Amniotic stem cell (primary cell): ENCODE measurements at regions not wholly inside any gene's neighbourhood (a gene's known extent, or its start where the extent isn't known, plus 50 kb on each side); places are given as distances from the start of the nearest gene placed in this dataset.

Source experiments
- DNase-seq: peaks from one replicate; lab custom pipeline; 2025; lab: John Stamatoyannopoulos, UW

DNA sequence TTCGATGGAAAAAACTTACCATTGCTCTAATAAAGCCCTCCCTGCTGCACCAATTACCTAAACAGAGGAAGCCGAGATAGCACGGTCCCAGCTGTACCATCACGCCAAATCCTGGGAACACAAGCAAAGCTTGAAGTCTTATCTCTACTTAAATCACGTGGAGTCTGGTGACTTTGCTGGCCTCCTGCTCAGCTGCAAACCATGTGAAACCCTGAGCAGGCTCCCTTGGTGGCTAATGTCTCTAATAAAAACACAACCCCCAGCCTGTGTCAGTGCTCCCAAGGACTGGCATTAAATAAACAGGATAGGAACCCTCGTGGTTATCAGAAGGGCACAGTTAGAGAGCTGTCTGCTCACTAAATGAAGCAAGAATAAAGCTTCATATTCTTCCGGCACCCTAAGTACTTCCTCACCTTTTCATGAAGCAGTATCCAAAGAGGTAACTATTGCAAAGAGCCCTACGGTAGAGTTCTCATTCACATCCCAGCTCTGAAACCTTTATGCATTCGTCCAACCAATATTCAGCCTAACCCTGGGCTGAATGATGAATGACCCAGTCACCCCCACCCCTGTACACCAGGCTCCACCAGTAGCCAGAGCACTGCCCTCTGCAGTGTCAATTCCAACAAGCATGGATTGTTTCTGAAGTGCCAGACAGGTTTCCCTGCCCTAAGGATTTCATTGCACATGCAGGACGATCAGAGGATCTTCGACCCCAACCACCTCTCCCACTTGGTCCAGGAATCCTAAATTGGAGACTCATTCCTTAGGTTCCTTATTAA lies 452.7 kb upstream of the TMPO start:
- DNase-seq: no peak

DNA sequence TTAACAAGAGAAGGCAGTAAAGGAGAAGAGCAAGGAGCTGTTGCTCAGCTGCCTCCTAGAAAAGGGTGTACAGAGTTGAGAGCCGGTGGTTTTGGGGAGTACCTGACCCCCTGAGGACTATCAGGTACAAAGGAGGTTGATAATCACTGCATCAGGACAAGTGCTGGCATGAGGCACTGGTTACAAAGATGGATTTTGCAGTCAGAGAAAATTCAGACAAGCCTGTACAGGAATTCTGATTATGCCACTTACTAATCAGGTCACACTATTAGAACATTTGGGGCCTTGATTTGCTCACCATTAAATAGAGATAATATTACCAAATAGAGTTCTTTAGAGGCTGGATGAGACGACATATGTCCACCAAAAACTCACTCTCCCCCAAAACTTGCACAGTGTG lies 450.9 kb upstream of the TMPO start:
- no peak for DNase-seq

DNA sequence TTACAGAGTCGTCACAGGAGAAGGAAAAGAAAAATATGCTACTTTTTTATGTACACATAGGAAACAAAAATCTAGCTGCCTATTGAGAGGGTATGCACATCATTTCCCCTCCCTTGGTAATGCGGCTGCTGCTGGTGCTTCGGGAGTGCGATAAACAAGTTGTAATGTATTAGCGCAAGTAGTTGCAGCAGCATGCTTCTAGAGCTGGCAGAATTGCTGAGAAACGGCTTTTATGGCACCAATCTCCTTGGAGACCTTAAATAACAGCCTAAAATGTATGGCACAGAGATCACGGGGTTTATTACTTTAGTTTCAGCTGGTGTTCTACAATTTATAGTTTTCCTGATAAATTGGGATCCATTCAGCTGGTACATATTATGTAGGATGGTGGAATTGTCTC lies 447.6 kb upstream of the TMPO start:
- no peak for DNase-seq

DNA sequence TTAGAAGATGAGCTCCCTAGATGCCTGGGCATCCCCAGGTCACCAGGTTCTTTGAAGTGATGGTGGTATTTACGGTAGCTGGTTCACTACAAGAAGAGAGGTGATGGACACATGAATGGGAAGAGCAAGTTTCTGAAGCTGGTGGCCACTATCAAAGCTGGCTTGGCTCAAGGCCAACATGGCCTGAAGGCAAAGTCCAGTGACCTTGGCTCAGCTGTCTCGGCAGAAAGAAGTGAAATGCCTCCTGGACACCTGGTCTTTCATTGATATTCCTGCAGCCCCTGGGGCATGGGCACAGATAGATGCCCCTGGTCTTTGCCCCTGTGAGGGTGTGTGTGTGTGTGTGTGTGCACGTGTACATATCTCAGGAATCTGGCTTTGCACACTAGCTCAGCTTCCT lies 441.8 kb upstream of the TMPO start:
- DNase-seq: no peak

DNA sequence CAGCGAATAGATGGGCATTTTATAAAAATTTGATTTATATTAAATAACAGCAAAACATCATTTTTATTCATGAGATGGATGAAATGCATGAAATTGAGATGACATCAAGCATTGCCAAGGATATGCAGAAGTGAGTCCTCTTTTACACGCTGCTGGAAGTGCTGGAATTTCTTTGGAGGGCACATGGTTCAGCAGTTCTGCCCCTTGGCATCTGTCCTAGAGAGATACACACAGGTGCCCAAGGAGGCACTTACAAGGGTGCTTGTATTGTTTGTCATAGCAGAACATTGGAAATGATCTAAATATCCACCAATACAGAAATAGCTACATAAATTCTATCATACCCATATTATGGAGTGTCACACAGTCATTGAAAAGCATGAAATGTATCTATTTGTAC lies 441.1 kb upstream of the TMPO start:
- DNase-seq: no peak

DNA sequence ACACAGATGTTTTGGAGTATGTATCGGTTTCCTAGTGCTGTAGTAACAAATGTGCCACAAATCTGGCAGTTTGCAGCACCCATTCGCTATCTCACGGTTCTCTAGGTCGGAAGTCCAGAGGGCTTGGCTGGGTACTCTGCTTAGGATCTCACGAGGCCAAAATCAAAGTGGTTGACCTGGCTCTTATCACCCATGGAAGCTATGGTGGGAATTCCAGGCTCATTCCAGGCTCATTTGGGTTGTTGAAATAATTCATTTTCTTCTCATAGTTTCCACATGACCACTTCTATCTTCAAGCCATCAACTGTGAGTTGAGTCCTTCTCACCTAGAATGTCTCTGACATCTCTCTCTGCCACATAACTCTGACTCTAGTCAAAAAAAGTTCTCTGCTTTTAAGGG lies 431.0 kb upstream of the TMPO start:
- DNase-seq: no peak

DNA sequence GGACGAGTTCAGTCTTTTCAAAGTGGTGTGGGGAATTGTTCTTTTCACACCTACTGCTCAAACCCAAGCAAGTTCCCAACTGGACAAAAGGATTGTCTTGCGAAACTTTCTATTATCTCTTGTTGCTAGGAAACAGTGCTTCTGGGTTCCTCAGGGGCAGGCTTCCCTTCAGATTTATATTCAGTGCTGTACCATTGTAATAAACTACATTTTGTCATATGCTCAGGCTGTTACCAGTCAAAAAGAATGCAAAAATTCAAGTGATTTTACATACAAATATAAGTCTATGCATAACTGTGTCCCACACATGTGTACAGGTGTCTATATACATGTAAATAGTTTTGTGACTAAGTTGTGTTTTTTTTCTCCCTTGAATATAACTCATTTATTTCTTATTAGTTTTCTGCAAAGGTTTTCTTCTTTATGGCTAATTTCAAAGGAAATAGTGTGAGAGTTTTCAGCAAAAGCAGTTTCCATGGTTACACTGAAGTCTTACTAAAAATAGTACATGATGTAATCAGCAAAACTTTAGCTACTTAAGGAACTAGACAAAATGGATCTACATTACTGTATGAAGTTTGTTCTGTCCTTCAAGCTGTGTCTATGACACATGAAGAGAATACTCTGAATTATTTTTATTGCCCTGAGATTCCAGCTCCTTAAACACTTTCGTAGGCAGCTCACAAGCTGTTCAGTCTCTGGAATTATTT lies 430.2 kb upstream of the TMPO start:
- DNase-seq: no peak

DNA sequence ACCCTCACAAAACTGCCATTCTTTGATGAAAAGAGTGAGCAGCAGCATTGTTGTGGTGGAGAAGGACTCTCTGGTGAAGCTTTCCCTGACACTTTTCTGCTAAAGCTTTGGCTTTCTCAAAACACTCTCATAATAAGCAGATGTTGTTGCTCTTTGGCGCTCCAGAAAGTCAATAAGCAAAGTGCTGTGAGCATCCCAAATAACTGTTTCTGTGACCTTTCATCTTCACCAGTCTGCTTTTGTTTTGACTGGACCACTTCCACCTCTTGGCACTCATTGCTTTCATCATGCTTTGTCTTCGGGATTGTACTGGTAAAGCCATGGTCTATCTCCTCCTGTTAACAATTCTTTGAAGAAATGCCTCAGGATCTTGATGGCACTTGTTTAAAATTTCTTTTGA lies 424.7 kb upstream of the TMPO start:
- DNase-seq: no peak

DNA sequence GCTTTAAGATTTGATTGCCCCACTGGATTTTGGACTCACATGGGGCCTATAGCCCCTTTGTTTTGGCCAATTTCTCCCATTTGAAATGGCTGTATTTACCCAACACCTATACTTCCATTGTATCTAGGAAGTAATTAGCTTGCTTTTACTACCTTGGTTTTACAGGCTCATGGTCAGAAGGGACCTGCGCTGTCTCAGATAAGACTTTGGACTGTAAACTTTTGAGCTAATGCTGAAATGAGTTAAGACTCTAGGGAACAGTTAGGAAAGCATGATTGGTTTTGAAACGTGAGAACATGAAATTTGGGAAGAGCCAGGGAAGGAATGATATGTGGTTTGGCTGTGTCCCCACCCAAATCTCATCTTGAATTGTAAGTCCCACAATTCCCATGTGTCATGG lies 419.0 kb upstream of the TMPO start:
- DNase-seq: no peak

DNA sequence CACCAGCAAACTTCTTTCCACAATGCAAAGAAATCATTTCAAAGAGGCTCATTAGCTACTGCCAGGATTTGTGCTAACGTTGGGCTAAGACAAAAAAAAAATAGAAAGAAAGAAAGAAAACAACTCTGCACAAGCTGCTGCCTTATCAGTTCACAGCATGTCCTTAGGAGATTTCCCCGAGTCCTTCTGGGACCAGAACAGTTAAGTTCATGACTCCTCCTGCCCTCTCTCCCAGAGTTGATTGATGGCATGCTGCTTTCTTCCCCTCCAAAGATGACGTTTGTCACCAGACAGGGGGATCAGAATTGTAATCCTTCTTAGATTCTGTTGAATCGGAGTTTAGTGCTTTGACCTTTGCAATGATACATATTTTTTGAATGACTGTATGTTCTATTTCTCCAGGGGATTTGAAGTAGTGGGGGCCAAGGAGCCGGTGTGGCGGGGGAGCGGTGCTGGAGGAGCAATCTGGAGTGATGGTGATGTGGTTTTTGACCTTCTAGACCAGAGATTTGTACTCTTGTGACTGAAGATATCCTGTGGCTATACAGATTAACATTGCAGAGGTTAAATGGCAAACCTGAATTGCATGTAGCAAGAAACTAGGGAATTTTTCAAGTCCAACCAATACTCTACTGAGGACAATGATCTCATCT lies 409.2 kb upstream of the TMPO start:
- no peak for DNase-seq

DNA sequence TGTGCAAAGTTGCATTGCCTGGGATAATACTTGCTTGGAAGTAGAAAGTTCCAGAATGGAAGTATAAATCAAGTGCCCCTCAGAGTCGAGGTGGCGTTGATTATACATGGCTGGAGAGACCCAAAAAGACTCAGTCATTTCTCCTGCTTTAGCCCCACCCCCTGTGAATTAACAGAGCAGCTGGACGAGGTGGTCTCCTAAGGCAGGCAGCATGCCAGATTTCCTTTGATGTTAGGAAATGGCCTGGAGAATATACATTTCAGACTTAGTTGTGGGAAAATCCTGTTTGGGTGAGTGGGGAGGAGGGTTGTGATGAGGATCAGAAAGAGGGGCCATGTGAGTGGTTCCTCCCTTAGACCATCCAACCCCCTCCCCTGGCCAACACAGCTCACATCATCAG lies 406.1 kb upstream of the TMPO start:
- no peak for DNase-seq

DNA sequence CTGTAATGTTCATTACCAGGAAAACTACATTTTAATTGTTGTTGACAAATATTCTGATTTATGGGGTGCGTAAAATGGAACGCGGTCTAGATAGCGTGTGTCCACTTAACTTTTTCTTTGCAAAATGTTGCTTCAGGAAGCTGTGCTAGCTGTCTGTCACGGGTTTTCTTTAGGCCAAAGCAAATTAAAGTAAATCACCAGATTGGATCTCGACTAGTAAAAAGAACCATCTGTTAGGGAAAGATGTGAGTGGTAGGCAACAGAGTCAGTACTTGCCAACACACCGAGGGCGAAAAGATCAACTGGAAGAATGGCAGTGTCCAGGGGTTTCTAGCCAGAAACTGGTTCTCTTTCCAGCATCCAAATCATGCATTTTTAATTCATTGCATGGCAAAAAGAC lies 404.9 kb upstream of the TMPO start:
- no peak for DNase-seq

DNA sequence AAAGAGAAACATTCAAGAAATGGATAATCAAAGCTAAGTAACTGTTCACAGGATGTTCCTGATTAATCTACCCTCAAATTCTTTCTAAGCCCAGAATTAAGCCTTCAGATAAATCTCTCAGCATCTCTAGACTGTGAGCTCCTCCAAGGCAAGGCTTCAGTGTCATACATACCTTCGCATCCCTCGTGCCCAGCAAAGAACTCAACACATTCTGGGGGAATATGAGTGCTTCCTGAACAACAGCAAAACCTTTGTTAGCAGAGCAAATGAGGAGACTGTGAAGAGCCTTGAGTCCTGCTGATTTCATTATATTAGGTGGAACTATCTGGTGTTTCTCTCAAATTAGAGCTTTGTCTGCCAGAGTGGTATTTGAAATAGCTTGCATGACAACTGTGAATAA lies 401.8 kb upstream of the TMPO start:
- no peak for DNase-seq

DNA sequence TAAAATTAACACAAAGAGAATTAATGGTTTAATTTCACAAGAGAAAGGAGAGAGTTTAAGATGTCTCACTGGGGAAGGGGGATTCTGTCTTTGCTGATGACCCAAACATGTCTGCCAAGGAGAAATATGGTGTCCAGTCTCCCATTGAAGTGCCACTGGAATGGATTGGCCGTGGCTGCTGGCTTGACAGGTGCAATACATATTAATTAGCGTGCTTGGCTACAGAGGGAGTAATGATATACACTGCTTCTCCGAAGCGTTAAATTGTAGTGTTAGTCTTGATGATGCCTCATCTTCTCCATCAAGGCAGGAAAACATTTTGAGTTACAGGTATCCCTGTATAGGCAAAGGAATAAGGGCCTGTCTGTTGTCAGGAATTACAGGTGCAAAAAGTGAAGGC lies 393.4 kb upstream of the TMPO start:
- no peak for DNase-seq

DNA sequence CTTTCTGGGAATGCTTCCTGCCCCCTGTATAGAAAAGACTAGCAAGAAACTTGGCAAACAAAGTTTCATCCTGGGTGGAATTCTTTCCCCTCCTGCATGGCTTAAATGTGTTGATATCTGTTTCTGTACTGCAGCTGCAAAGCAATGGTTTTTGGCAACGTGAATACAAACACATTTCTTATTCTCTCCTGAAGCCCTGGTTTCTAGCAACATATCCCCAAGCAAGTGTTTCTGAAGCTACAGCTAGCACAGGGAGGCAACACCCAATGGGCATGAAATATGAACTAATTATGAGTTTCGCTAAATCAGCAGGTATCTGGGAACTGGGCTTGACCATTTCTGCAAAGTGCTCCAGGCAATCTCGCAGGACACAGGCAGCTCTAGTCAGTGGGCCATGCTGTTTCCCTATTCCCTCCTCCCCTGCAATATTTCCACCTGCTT lies 392.3 kb upstream of the TMPO start:
- no peak for DNase-seq

DNA sequence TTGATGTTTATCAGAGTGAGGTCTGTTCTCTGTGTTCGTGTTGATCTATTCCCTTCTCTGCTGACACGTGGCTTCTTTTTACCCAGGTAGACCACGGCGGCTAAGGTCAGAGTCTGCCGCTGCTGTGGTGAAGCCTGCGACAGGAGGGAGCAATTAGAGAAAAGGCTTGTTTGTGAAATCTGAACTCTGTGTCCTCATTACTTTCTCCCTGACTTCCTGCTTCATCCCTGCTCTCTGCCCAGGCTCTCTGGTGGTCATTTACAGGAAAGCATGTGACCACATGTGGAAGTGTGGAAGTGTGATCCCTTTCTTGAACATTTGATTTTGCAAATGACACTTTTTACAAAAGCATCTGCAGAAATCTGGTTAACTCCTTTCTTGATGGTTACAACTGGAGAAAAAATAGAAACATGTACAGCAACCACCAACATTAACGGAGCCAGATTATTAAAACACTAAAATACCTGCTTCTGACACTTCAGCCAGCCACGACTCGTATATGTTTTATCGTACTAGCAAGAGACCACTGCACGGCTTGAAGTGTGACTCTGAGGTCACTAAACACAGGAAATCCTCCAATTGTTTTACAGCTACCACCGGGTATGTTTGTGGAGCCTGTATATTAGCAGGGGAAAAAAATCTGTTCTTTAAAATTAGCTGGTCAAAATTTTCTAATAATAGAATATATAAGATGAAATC lies 388.6 kb upstream of the TMPO start:
- no peak for DNase-seq

DNA sequence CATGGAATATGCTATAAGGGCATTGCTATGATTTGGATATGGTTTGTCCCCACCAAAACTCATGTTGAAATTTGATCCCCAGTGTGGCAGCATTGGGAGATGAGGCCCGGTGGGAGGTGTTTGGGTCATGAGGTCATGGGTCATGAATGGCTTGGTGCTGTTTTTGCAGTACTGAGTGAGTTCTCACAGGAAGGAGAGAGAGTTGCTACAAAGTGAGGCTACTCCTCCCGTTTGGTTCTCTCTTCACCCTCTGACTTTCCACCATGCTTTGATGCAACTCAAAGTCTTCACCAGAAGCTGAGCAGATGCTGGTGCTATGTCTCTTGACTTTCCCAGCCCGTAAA lies 388.1 kb upstream of the TMPO start:
- no peak for DNase-seq

DNA sequence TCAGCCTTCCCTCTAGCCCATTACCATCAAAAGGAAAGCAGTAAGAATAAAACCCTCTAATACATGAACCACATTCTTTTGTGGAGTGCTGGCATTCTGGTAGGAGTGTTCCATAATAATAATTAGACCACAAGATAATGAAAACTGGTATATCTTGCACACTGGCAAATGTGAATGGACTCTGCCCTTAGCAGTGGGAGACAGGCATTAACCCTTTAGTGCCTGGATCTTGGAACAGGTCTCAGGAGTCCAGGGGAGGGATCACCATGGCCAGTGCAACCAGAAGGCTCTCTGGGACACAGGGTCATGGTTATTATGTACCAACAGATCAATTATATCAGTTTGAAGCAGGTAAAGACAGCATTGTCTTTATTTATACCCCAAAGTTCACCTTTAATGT lies 387.5 kb upstream of the TMPO start:
- DNase-seq: no peak

DNA sequence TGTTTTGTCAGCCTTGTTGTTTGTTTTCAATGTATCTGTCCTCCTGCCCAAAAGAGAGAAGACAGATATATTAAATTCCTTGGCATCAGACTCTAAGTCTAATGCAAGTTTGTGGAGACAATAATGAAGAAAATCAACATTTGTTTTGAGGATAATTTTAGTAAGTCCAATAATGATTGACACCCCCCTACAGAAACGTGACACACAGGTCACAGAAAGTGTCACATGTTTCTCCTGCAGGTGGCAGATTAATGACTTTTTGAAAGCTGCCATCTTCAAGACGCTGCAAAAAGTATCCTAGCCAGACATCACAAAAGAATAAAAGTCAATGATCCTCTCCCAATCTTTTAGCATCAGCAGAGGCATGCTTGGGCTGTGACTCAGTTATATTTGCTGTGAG lies 378.8 kb upstream of the TMPO start:
- no peak for DNase-seq

DNA sequence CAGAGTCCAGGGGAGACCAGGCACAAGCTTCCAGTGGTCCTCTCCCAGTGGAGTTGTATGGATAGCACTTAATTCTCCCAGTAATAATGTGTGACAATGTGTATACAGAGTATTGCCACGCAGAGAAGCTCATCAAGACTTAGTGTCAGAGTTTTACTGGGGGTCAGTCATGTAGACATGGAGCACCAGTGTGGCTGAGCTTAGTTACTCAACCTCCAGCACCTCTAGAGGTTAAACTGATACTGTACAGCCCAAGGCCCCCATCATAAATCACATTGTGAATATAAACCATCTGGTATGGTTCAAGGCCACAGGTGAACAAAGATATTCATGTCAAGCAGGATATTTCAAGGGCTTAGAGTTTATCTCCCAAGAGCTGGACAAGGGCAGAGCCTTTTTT lies 378.1 kb upstream of the TMPO start:
- no peak for DNase-seq

DNA sequence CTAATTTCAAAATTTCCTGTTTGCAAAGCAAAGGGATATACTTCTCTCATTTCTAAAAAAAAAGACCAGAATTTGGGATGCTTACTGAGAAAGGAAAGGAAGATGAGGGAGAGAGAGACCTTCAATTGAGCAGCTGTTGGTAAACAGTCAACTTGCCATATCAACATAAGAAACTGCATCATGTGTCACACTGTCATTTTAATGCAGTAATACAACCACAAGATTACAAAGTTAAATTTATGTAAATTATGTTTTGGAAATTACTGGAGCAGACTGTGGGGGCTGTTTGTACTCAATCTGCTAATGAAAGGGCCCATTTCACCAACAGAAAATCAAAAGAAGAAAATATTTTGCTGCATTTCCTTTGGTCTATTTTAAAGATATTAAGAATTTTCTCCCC lies 370.4 kb upstream of the TMPO start:
- no peak for DNase-seq

DNA sequence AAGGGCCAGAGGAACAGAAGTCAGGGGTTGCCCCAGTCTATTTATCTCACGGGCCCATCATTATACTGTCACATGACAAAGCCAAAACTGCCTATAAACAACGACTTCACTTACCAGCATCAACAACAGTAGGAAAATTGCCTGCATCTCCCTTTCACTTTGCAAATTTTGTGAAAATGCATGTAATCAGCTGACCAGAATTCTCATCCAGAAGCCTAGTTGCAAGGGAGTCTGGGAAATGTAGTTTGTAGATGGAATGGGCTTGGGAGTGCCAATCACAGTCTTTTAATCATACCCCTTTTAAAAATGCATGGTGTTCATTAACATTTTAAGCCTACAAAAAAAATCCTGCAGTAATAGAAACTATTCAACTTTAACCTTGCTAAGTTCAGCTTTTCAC lies 369.3 kb upstream of the TMPO start:
- no peak for DNase-seq

DNA sequence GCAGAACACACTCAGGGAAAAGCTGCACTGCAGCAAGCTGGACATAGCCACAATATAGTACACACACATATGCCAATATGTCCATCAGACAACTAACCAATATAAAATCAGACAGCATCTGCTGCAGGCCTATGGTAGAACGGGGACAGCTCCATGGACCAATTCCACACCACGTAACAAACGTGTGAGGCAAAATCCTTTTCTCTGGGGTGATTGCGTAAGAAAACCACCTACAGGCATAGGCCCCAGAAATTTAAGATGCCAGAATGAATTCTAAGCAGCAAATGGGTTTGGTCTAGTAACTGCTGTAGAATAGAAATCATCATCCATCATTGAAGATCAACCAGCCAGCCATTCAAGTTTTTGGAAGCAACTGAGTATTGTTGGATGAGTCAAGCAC lies 368.9 kb upstream of the TMPO start:
- no peak for DNase-seq
